CD8-positive, alpha-beta memory T cell (primary cell): ENCODE measurements at regions not wholly inside any gene's neighbourhood (a gene's known extent, or its start where the extent isn't known, plus 50 kb on each side); places are given as distances from the start of the nearest gene placed in this dataset.

Source experiments
- CTCF ChIA-PET: fragments of 350-600 bp; sonication (Branson Sonifier 250); formaldehyde crosslinking; loops from one replicate; lab custom pipeline; 2021; ENCODE audit warnings: antibody characterized with exemption; lab: Charles Lee
- POLR2A ChIA-PET: fragments of 350-600 bp; sonication (Branson Sonifier 250); formaldehyde crosslinking; loops from one replicate; lab custom pipeline; 2021; ENCODE audit warnings: antibody characterized with exemption; lab: Charles Lee
- DNase-seq, 5 donors: peaks; one replicate each; pipeline versions ENCODE4 v3.0.0 to v3.0.0-alpha.2; 2020 to 2022; ENCODE audit warnings: mixed read lengths in 1 of 5
- H3K27ac ChIP-seq: one replicate; pipeline ENCODE4 v1.7.0; 2013; ENCODE audit warnings: low read depth, mild to moderate bottlenecking, low read length, moderate library complexity
- H3K27me3 ChIP-seq: 2 replicates; pipeline ENCODE4 v1.7.0; 2013; ENCODE audit warnings: low read length, mild to moderate bottlenecking; ENCODE audit not compliant: insufficient read depth, poor library complexity, severe bottlenecking
- H3K36me3 ChIP-seq: 2 replicates; pipeline ENCODE4 v1.7.0; 2013; ENCODE audit warnings: mild to moderate bottlenecking, low read length, moderate library complexity; ENCODE audit not compliant: insufficient read depth
- H3K4me1 ChIP-seq: 2 replicates; pipeline ENCODE4 v1.7.0; 2013; ENCODE audit warnings: mild to moderate bottlenecking, low read length, moderate library complexity; ENCODE audit not compliant: insufficient read depth
- H3K4me3 ChIP-seq: 2 replicates; pipeline ENCODE4 v1.7.0; 2013; ENCODE audit warnings: mild to moderate bottlenecking, low read length
- H3K9me3 ChIP-seq: 2 replicates; pipeline ENCODE4 v1.7.0; 2013; ENCODE audit warnings: mild to moderate bottlenecking, low read length
- H3K27ac Mint-ChIP-seq, 8 donors: one replicate each; pipeline ENCODE4 v1.8.0; 2020 to 2021; ENCODE audit warnings: mixed read lengths in 8 of 8, mild to moderate bottlenecking in 6 of 8, inconsistent platforms in 3 of 8, moderate library complexity in 3 of 8
- H3K27me3 Mint-ChIP-seq, 2 donors: one replicate each; pipeline ENCODE4 v1.8.0; 2020 to 2021; ENCODE audit warnings: mixed read lengths in 2 of 2, mild to moderate bottlenecking in 1 of 2, moderate library complexity in 1 of 2
- H3K36me3 Mint-ChIP-seq, 3 donors: one replicate each; pipeline ENCODE4 v1.8.0; 2020 to 2021; ENCODE audit warnings: mixed read lengths in 3 of 3, inconsistent platforms in 1 of 3, mild to moderate bottlenecking in 1 of 3
- H3K4me1 Mint-ChIP-seq, 3 donors: one replicate each; pipeline ENCODE4 v1.8.0; 2020 to 2021; ENCODE audit warnings: mixed read lengths in 3 of 3, inconsistent platforms in 1 of 3, mild to moderate bottlenecking in 1 of 3
- H3K4me3 Mint-ChIP-seq, 7 donors: one replicate each; pipeline ENCODE4 v1.8.0; 2020 to 2021; ENCODE audit warnings: mixed read lengths in 7 of 7, mild to moderate bottlenecking in 6 of 7, moderate library complexity in 4 of 7, inconsistent platforms in 2 of 7
- H3K9me3 Mint-ChIP-seq, 5 donors: one replicate each; pipeline ENCODE4 v1.8.0; 2020 to 2022; ENCODE audit warnings: mixed read lengths in 5 of 5, mild to moderate bottlenecking in 3 of 5, moderate library complexity in 2 of 5, inconsistent platforms in 1 of 5

- Histone ChIP-seq H3K9me3 (no peaks in the 10 kb centered on the region), H3K4me3 (no peak overlapping the region), H3K4me1 (no peaks in the 10 kb centered on the region), H3K27ac (no peak overlapping the region), H3K27me3 (no peaks in the 10 kb centered on the region), H3K36me3 (no peaks in the 10 kb centered on the region)
- H3K27me3 Mint-ChIP-seq: no peaks in the 10 kb centered on the region
- peaks cover 1 to 31% (median 20%) of the 10 kb centered on the region in 5 donors for H3K9me3 Mint-ChIP-seq
- ChIA-PET CTCF (no interaction called here), POLR2A (no interaction called here)
- no peak for DNase-seq
- H3K4me3 Mint-ChIP-seq: no peak overlapping the region
- no peak overlapping the region for H3K27ac Mint-ChIP-seq
- no peaks in the 10 kb centered on the region for H3K4me1 Mint-ChIP-seq
- no peaks in the 10 kb centered on the region for H3K36me3 Mint-ChIP-seq
Measured at GRCh38 chr12:17278946-17279345, 673.0 kb upstream of the LMO3 start.

- Histone ChIP-seq H3K4me3 (no peak overlapping the region), H3K4me1 (no peaks in the 10 kb centered on the region), H3K36me3 (no peaks in the 10 kb centered on the region), H3K27me3 (no peaks in the 10 kb centered on the region), H3K9me3 (no peaks in the 10 kb centered on the region), H3K27ac (no peak overlapping the region)
- ChIA-PET POLR2A (no interaction called here), CTCF (no interaction called here)
- no peak for DNase-seq
- no peak overlapping the region for H3K27ac Mint-ChIP-seq
- no peaks in the 10 kb centered on the region for H3K36me3 Mint-ChIP-seq
- H3K27me3 Mint-ChIP-seq: no peaks in the 10 kb centered on the region
- H3K9me3 Mint-ChIP-seq: peaks cover 0 to 31% (median 20%) of the 10 kb centered on the region in 5 donors
- no peaks in the 10 kb centered on the region for H3K4me1 Mint-ChIP-seq
- no peak overlapping the region for H3K4me3 Mint-ChIP-seq
Measured at GRCh38 chr12:17276196-17276595, 670.2 kb upstream of the LMO3 start.

GRCh38 chr12:17266856-17267255 lies 660.9 kb upstream of the LMO3 start:
- H3K27me3 Mint-ChIP-seq: no peaks in the 10 kb centered on the region
- ChIA-PET POLR2A (no interaction called here), CTCF (no interaction called here)
- H3K4me1 Mint-ChIP-seq: no peaks in the 10 kb centered on the region
- no peak overlapping the region for H3K4me3 Mint-ChIP-seq
- H3K27ac Mint-ChIP-seq: no peak overlapping the region
- DNase-seq: no peak
- Histone ChIP-seq H3K4me3 (no peak overlapping the region), H3K27me3 (no peaks in the 10 kb centered on the region), H3K9me3 (no peaks in the 10 kb centered on the region), H3K27ac (no peak overlapping the region), H3K36me3 (no peaks in the 10 kb centered on the region), H3K4me1 (no peaks in the 10 kb centered on the region)
- H3K9me3 Mint-ChIP-seq: peaks cover 5 to 16% (median 6%) of the 10 kb centered on the region in 5 donors
- H3K36me3 Mint-ChIP-seq: no peaks in the 10 kb centered on the region

- H3K27ac Mint-ChIP-seq: no peak overlapping the region
- Histone ChIP-seq H3K27me3 (no peaks in the 10 kb centered on the region), H3K36me3 (no peaks in the 10 kb centered on the region), H3K4me3 (no peak overlapping the region), H3K4me1 (no peaks in the 10 kb centered on the region), H3K27ac (no peak overlapping the region), H3K9me3 (no peaks in the 10 kb centered on the region)
- H3K36me3 Mint-ChIP-seq: no peaks in the 10 kb centered on the region
- ChIA-PET POLR2A (no interaction called here), CTCF (no interaction called here)
- H3K9me3 Mint-ChIP-seq: peaks cover 0 to 14% (median 4%) of the 10 kb centered on the region in 5 donors
- DNase-seq: no peak
- no peaks in the 10 kb centered on the region for H3K27me3 Mint-ChIP-seq
- no peaks in the 10 kb centered on the region for H3K4me1 Mint-ChIP-seq
- no peak overlapping the region for H3K4me3 Mint-ChIP-seq
Measured at GRCh38 chr12:17264603-17265002, 658.6 kb upstream of the LMO3 start.

- no peak overlapping the region for H3K27ac ChIP-seq
- no peak overlapping the region for H3K4me3 ChIP-seq
- H3K9me3 ChIP-seq: no peaks in the 10 kb centered on the region
- Mint-ChIP-seq H3K27ac (no peak overlapping the region), H3K9me3 (peaks cover 8 to 30% (median 15%) of the 10 kb centered on the region in 5 donors), H3K4me1 (no peaks in the 10 kb centered on the region), H3K36me3 (no peaks in the 10 kb centered on the region), H3K4me3 (no peak overlapping the region), H3K27me3 (no peaks in the 10 kb centered on the region)
- H3K36me3 ChIP-seq: no peaks in the 10 kb centered on the region
- POLR2A ChIA-PET: no interaction called here
- no peak for DNase-seq
- no peaks in the 10 kb centered on the region for H3K4me1 ChIP-seq
- CTCF ChIA-PET: no interaction called here
- no peaks in the 10 kb centered on the region for H3K27me3 ChIP-seq
Measured at GRCh38 chr12:17239874-17240273, 633.9 kb upstream of the LMO3 start.

- no peaks in the 10 kb centered on the region for H3K36me3 Mint-ChIP-seq
- Histone ChIP-seq H3K9me3 (no peaks in the 10 kb centered on the region), H3K27me3 (no peaks in the 10 kb centered on the region), H3K27ac (no peak overlapping the region), H3K36me3 (no peaks in the 10 kb centered on the region), H3K4me3 (no peak overlapping the region), H3K4me1 (no peaks in the 10 kb centered on the region)
- H3K4me3 Mint-ChIP-seq: no peak overlapping the region
- no peaks in the 10 kb centered on the region for H3K27me3 Mint-ChIP-seq
- POLR2A ChIA-PET: no interaction called here
- H3K4me1 Mint-ChIP-seq: no peaks in the 10 kb centered on the region
- peaks cover 3 to 31% (median 11%) of the 10 kb centered on the region in 5 donors for H3K9me3 Mint-ChIP-seq
- no peak overlapping the region for H3K27ac Mint-ChIP-seq
- CTCF ChIA-PET: no interaction called here
- no peak for DNase-seq
Measured at GRCh38 chr12:17235996-17236395, 630.0 kb upstream of the LMO3 start.

- Mint-ChIP-seq H3K27me3 (no peaks in the 10 kb centered on the region), H3K4me1 (no peaks in the 10 kb centered on the region), H3K9me3 (peaks cover 5 to 15% (median 10%) of the 10 kb centered on the region in 5 donors), H3K27ac (no peak overlapping the region), H3K4me3 (no peak overlapping the region), H3K36me3 (no peaks in the 10 kb centered on the region)
- CTCF ChIA-PET: no interaction called here
- POLR2A ChIA-PET: no interaction called here
- Histone ChIP-seq H3K36me3 (no peaks in the 10 kb centered on the region), H3K9me3 (no peaks in the 10 kb centered on the region), H3K27ac (no peak overlapping the region), H3K4me3 (no peak overlapping the region), H3K4me1 (no peaks in the 10 kb centered on the region), H3K27me3 (no peaks in the 10 kb centered on the region)
- no peak for DNase-seq
Measured at GRCh38 chr12:17215759-17216570, 610.0 kb upstream of the LMO3 start.

- POLR2A ChIA-PET: no interaction called here
- no peak overlapping the region for H3K27ac Mint-ChIP-seq
- Histone ChIP-seq H3K9me3 (no peaks in the 10 kb centered on the region), H3K27me3 (no peaks in the 10 kb centered on the region), H3K4me1 (no peaks in the 10 kb centered on the region), H3K27ac (no peak overlapping the region), H3K4me3 (no peak overlapping the region), H3K36me3 (no peaks in the 10 kb centered on the region)
- H3K9me3 Mint-ChIP-seq: peaks cover 5 to 15% (median 12%) of the 10 kb centered on the region in 5 donors
- no peak overlapping the region for H3K4me3 Mint-ChIP-seq
- H3K27me3 Mint-ChIP-seq: no peaks in the 10 kb centered on the region
- CTCF ChIA-PET: no interaction called here
- DNase-seq: no peak
- H3K4me1 Mint-ChIP-seq: no peaks in the 10 kb centered on the region
- H3K36me3 Mint-ChIP-seq: no peaks in the 10 kb centered on the region
Measured at GRCh38 chr12:17214929-17215328, 609.0 kb upstream of the LMO3 start.
